ENCODE measurements at regions not wholly inside any gene's neighbourhood (a gene's known extent, or its start where the extent isn't known, plus 50 kb on each side); places are given as distances from the start of the nearest gene placed in this dataset.

- Histone ChIP-seq H3K4me1 (ENCODE audit: insufficient read depth, low read length) (peaks cover 17% of the 10 kb centered on the region), H3K79me2 (ENCODE audit: insufficient read depth, low read length) (no peaks in the 10 kb centered on the region), H3K9me3 (ENCODE audit: insufficient read depth, low read length, severe bottlenecking) (no peaks in the 10 kb centered on the region), H4K20me1 (ENCODE audit: insufficient read depth, low read length) (no peaks in the 10 kb centered on the region), H3K4me2 (ENCODE audit: insufficient read depth, low read length) (no peak overlapping the region), H3K9ac (ENCODE audit: low read depth, low read length) (no peak overlapping the region), H2AFZ (ENCODE audit: low read depth, low read length) (no peak overlapping the region), H3K36me3 (ENCODE audit: insufficient read depth, low read length) (no peaks in the 10 kb centered on the region), H3K27ac (ENCODE audit: low read length) (no peak overlapping the region), H3K4me3 (ENCODE audit: low read depth in 1 of 2, low read length in 2 of 2) (no peak overlapping the region), H3K27me3 (ENCODE audit: insufficient read depth, low read length, poor library complexity) (no peaks in the 10 kb centered on the region)
- no peak for DNase-seq
- TF ChIP-seq EZH2 (IDR thresholded peaks at IDR 0.05; ENCODE audit: borderline replicate concordance, low read depth, low read length, severe bottlenecking) (no peak), CTCF (IDR thresholded peaks at IDR 0.05; ENCODE audit: borderline replicate concordance, extremely low read depth, low read length, poor library complexity, severe bottlenecking) (no peak)
- no peak for ATAC-seq (ENCODE audit: insufficient read depth, low read depth)
These were observed 107.2 kb upstream of the SHB start for GRCh38 chr9:38176251-38176650.

- Histone ChIP-seq H2AFZ (ENCODE audit: low read depth, low read length) (no peak overlapping the region), H3K36me3 (ENCODE audit: insufficient read depth, low read length) (no peaks in the 10 kb centered on the region), H3K27ac (ENCODE audit: low read length) (no peak overlapping the region), H4K20me1 (ENCODE audit: insufficient read depth, low read length) (no peaks in the 10 kb centered on the region), H3K4me3 (ENCODE audit: low read depth in 1 of 2, low read length in 2 of 2) (no peak overlapping the region), H3K4me1 (ENCODE audit: insufficient read depth, low read length) (peaks cover 17% of the 10 kb centered on the region), H3K9ac (ENCODE audit: low read depth, low read length) (no peak overlapping the region), H3K4me2 (ENCODE audit: insufficient read depth, low read length) (no peak overlapping the region), H3K79me2 (ENCODE audit: insufficient read depth, low read length) (no peaks in the 10 kb centered on the region), H3K27me3 (ENCODE audit: insufficient read depth, low read length, poor library complexity) (no peaks in the 10 kb centered on the region), H3K9me3 (ENCODE audit: insufficient read depth, low read length, severe bottlenecking) (peaks cover 4% of the 10 kb centered on the region)
- TF ChIP-seq EZH2 (IDR thresholded peaks at IDR 0.05; ENCODE audit: borderline replicate concordance, low read depth, low read length, severe bottlenecking) = no peak
- no peak for TF ChIP-seq CTCF (IDR thresholded peaks at IDR 0.05; ENCODE audit: borderline replicate concordance, extremely low read depth, low read length, poor library complexity, severe bottlenecking)
- ATAC-seq (ENCODE audit: insufficient read depth, low read depth) = no peak
- DNase-seq = no peak
These were observed 106.4 kb upstream of the SHB start for GRCh38 chr9:38175423-38175822.

- H3K27ac ChIP-seq (ENCODE audit: low read length) = no peak overlapping the region
- no peak overlapping the region for H2AFZ ChIP-seq (ENCODE audit: low read depth, low read length)
- no peaks in the 10 kb centered on the region for H3K27me3 ChIP-seq (ENCODE audit: insufficient read depth, low read length, poor library complexity)
- no peak overlapping the region for H3K4me3 ChIP-seq (ENCODE audit: low read depth in 1 of 2, low read length in 2 of 2)
- no peaks in the 10 kb centered on the region for H3K36me3 ChIP-seq (ENCODE audit: insufficient read depth, low read length)
- no peak overlapping the region for H3K4me2 ChIP-seq (ENCODE audit: insufficient read depth, low read length)
- peaks cover 5% of the 10 kb centered on the region for H3K4me1 ChIP-seq (ENCODE audit: insufficient read depth, low read length)
- H3K9ac ChIP-seq (ENCODE audit: low read depth, low read length) = no peak overlapping the region
- no peaks in the 10 kb centered on the region for H3K79me2 ChIP-seq (ENCODE audit: insufficient read depth, low read length)
- DNase-seq (no peak), ATAC-seq (ENCODE audit: insufficient read depth, low read depth) (no peak)
- no peak for TF ChIP-seq EZH2 (IDR thresholded peaks at IDR 0.05; ENCODE audit: borderline replicate concordance, low read depth, low read length, severe bottlenecking)
- no peak for TF ChIP-seq CTCF (IDR thresholded peaks at IDR 0.05; ENCODE audit: borderline replicate concordance, extremely low read depth, low read length, poor library complexity, severe bottlenecking)
- no peaks in the 10 kb centered on the region for H4K20me1 ChIP-seq (ENCODE audit: insufficient read depth, low read length)
- peaks cover 14% of the 10 kb centered on the region for H3K9me3 ChIP-seq (ENCODE audit: insufficient read depth, low read length, severe bottlenecking)
These were observed 103.6 kb upstream of the SHB start for GRCh38 chr9:38172586-38172985.

GRCh38 chr9:38171926-38172325, 102.9 kb upstream of the SHB start:
- H3K27ac ChIP-seq (ENCODE audit: low read length) = no peak overlapping the region
- ATAC-seq (ENCODE audit: insufficient read depth, low read depth) (no peak), DNase-seq (no peak)
- TF ChIP-seq EZH2 (IDR thresholded peaks at IDR 0.05; ENCODE audit: borderline replicate concordance, low read depth, low read length, severe bottlenecking) (no peak), CTCF (IDR thresholded peaks at IDR 0.05; ENCODE audit: borderline replicate concordance, extremely low read depth, low read length, poor library complexity, severe bottlenecking) (no peak)
- H3K4me3 ChIP-seq (ENCODE audit: low read depth in 1 of 2, low read length in 2 of 2) = no peak overlapping the region
- no peaks in the 10 kb centered on the region for H3K4me1 ChIP-seq (ENCODE audit: insufficient read depth, low read length)
- H3K36me3 ChIP-seq (ENCODE audit: insufficient read depth, low read length) = no peaks in the 10 kb centered on the region
- no peaks in the 10 kb centered on the region for H4K20me1 ChIP-seq (ENCODE audit: insufficient read depth, low read length)
- no peak overlapping the region for H3K9ac ChIP-seq (ENCODE audit: low read depth, low read length)
- no peaks in the 10 kb centered on the region for H3K27me3 ChIP-seq (ENCODE audit: insufficient read depth, low read length, poor library complexity)
- no peak overlapping the region for H2AFZ ChIP-seq (ENCODE audit: low read depth, low read length)
- H3K9me3 ChIP-seq (ENCODE audit: insufficient read depth, low read length, severe bottlenecking) = peaks cover 14% of the 10 kb centered on the region
- H3K4me2 ChIP-seq (ENCODE audit: insufficient read depth, low read length) = no peak overlapping the region
- no peaks in the 10 kb centered on the region for H3K79me2 ChIP-seq (ENCODE audit: insufficient read depth, low read length)

All from DND-41 (cell line).